ENCODE measurements at regions not wholly inside any gene's neighbourhood (a gene's known extent, or its start where the extent isn't known, plus 50 kb on each side); places are given as distances from the start of the nearest gene placed in this dataset.
"Not testable (repeated sequence)": the region's sequence is repeated elsewhere in the genome, so short reads cannot be mapped to it uniquely, and the experiment has no call there.

DNA sequence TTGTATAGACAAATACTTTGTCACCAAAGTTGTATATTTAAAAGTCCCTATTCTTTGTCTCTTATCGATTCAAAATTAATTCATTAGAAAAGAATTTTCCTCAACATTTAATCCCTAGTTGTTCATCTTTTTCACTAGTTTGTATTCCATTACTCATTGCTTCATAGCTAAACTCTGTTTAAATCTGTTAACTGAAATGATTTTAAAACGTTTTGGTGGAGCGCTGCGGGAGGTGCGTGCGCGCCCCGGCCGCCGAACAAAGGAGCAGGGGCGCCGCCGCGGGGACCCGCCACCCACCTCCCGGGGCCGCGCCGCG is 56.4 kb upstream of the GOLGA8A start:
- Histone ChIP-seq H3K36me3 (ENCODE audit: control insufficient read depth, insufficient read depth, low read length) (no peaks in the 10 kb centered on the region), H3K27me3 (ENCODE audit: control insufficient read depth, insufficient read depth, low read length) (peaks cover 26% of the 10 kb centered on the region), H3K9me3 (ENCODE audit: control insufficient read depth, insufficient read depth, low read depth, low read length) (no peaks in the 10 kb centered on the region), H3K79me2 (ENCODE audit: control insufficient read depth, insufficient read depth, low read length) (no peaks in the 10 kb centered on the region), H4K20me1 (ENCODE audit: control insufficient read depth, extremely low read depth, insufficient read depth, low read length) (no peaks in the 10 kb centered on the region), H2AFZ (ENCODE audit: low read length) (no peak overlapping the region), H3K4me3 (replicated peaks in 1 of 4; ENCODE audit: control extremely low read depth in 1 of 4, insufficient read depth in 1 of 4, low read depth in 3 of 4, low read length in 4 of 4) (no peak overlapping the region), H3K27ac (ENCODE audit: insufficient read depth, low read length) (no peak overlapping the region), H3K4me2 (ENCODE audit: extremely low read depth, insufficient read depth, low read length) (no peak overlapping the region), H3K4me1 (ENCODE audit: control insufficient read depth, extremely low read depth, insufficient read depth, low read length) (no peaks in the 10 kb centered on the region), H3K9ac (ENCODE audit: insufficient read depth, low read length) (no peak overlapping the region)
- no peak for DNase-seq (ENCODE audit: low read depth in 2 of 2)
- no peak for TF ChIP-seq CTCF (conservative IDR thresholded peaks at IDR 0.05 in 1 of 2, IDR thresholded peaks at IDR 0.05 in 1 of 2; ENCODE audit: low read depth in 1 of 2, low read length in 2 of 2)
- TF ChIP-seq EZH2 (IDR thresholded peaks at IDR 0.05; ENCODE audit: low read length, missing control alignments), result no peak

DNA sequence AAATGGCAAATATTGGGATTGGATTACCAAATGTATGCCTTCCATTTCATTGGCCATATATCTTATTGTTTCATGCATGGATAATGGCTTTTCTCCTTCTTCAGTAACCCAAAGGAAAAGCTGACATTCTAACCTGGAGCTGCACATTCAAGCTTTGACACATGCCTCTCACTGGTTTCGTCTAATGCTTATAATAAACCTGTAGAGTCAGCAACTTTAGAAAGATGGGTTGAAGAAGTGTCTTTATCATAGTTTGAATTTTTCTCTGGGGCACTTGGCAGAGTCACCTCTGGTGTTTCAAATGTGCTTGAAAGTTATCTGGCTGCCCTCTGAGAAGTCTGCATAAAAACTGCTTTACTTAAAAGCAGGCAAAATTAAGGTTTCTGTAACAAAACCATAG is 55.4 kb upstream of the GOLGA8A start:
- Histone ChIP-seq H3K9me3 (ENCODE audit: control insufficient read depth, insufficient read depth, low read depth, low read length) (no peaks in the 10 kb centered on the region), H3K4me3 (replicated peaks in 1 of 4; ENCODE audit: control extremely low read depth in 1 of 4, insufficient read depth in 1 of 4, low read depth in 3 of 4, low read length in 4 of 4) (no peak overlapping the region), H3K4me2 (ENCODE audit: extremely low read depth, insufficient read depth, low read length) (no peak overlapping the region), H2AFZ (ENCODE audit: low read length) (no peak overlapping the region), H3K27ac (ENCODE audit: insufficient read depth, low read length) (no peak overlapping the region), H3K36me3 (ENCODE audit: control insufficient read depth, insufficient read depth, low read length) (no peaks in the 10 kb centered on the region), H3K4me1 (ENCODE audit: control insufficient read depth, extremely low read depth, insufficient read depth, low read length) (no peaks in the 10 kb centered on the region), H4K20me1 (ENCODE audit: control insufficient read depth, extremely low read depth, insufficient read depth, low read length) (no peaks in the 10 kb centered on the region), H3K79me2 (ENCODE audit: control insufficient read depth, insufficient read depth, low read length) (no peaks in the 10 kb centered on the region), H3K9ac (ENCODE audit: insufficient read depth, low read length) (no peak overlapping the region), H3K27me3 (ENCODE audit: control insufficient read depth, insufficient read depth, low read length) (peaks cover 26% of the 10 kb centered on the region)
- TF ChIP-seq EZH2 (IDR thresholded peaks at IDR 0.05; ENCODE audit: low read length, missing control alignments), result no peak
- no peak for TF ChIP-seq CTCF (conservative IDR thresholded peaks at IDR 0.05 in 1 of 2, IDR thresholded peaks at IDR 0.05 in 1 of 2; ENCODE audit: low read depth in 1 of 2, low read length in 2 of 2)
- no peak for DNase-seq (ENCODE audit: low read depth in 2 of 2)

- not testable (repeated sequence) for H3K79me2 ChIP-seq (ENCODE audit: control insufficient read depth, insufficient read depth, low read length); DNase-seq (ENCODE audit: low read depth in 2 of 2); H2AFZ ChIP-seq (ENCODE audit: low read length); H3K4me3 ChIP-seq (replicated peaks in 1 of 4; ENCODE audit: control extremely low read depth in 1 of 4, insufficient read depth in 1 of 4, low read depth in 3 of 4, low read length in 4 of 4); H3K9ac ChIP-seq (ENCODE audit: insufficient read depth, low read length); H3K4me2 ChIP-seq (ENCODE audit: extremely low read depth, insufficient read depth, low read length); H4K20me1 ChIP-seq (ENCODE audit: control insufficient read depth, extremely low read depth, insufficient read depth, low read length); H3K9me3 ChIP-seq (ENCODE audit: control insufficient read depth, insufficient read depth, low read depth, low read length); H3K27ac ChIP-seq (ENCODE audit: insufficient read depth, low read length); H3K36me3 ChIP-seq (ENCODE audit: control insufficient read depth, insufficient read depth, low read length); H3K4me1 ChIP-seq (ENCODE audit: control insufficient read depth, extremely low read depth, insufficient read depth, low read length)
- H3K27me3 ChIP-seq (ENCODE audit: control insufficient read depth, insufficient read depth, low read length), result peaks cover 26% of the 10 kb centered on the region
These were observed 53.9 kb upstream of the GOLGA8A start for GRCh38 chr15:34491488-34491887.

All from fibroblast of lung (primary cell).